ENCODE measurements at regions not wholly inside any gene's neighbourhood (a gene's known extent, or its start where the extent isn't known, plus 50 kb on each side); places are given as distances from the start of the nearest gene placed in this dataset.

DNA sequence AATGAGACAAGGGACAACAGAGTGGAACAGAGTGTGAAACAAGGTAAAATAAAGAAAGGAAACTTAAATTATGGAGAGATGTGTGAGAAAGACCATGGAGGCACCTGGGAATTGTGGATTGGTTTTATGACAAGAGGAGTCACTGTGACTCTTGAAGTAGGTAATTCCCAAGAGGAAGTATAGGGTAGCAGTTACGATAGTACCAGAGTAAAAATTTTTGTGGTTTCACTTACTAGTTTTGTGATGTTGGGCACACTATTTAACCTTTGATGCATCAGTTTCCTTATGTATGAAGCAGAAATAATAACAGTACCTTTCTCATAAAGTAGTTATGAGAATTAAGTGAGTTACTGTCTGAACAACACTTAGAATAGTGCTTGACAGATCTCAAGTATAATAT lies 267.9 kb upstream of the DPYD start:
- Histone ChIP-seq H3K27ac (ENCODE audit: poor library complexity, severe bottlenecking) (no peak overlapping the region), H3K4me3 (ENCODE audit: severe bottlenecking) (no peak overlapping the region), H3K9me3 (ENCODE audit: severe bottlenecking) (no peaks in the 10 kb centered on the region), H3K4me1 (ENCODE audit: insufficient read depth, poor library complexity, severe bottlenecking) (no peaks in the 10 kb centered on the region), H3K27me3 (ENCODE audit: insufficient read depth, poor library complexity, severe bottlenecking) (no peaks in the 10 kb centered on the region), H3K36me3 (ENCODE audit: low read depth) (no peaks in the 10 kb centered on the region)
- DNase-seq (ENCODE audit: low spot score) (no peak), ATAC-seq (ENCODE audit: low read depth) (no peak)
- TF ChIP-seq CTCF (IDR thresholded peaks at IDR 0.05; ENCODE audit: poor library complexity, severe bottlenecking) = no peak

DNA sequence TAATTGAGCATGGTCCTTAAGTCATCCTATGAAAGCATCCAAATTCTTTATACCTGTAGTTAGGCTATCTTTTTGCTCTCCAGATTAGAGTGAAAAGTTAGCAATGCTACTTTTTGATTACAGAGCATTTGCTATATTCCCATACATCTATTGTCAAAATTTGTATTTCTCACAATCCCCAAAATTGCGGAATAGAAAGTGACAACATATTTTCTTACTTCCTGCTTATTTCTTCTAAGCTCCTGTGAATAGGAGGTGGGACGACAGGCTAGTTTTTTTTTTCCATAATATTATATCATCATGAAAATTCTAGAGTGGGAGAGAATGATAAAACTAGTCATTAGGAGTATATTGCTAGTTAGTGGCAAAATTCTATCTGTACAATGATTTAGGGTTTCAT lies 264.0 kb upstream of the DPYD start:
- DNase-seq (ENCODE audit: low spot score) (no peak), ATAC-seq (ENCODE audit: low read depth) (no peak)
- Histone ChIP-seq H3K4me3 (ENCODE audit: severe bottlenecking) (no peak overlapping the region), H3K27ac (ENCODE audit: poor library complexity, severe bottlenecking) (no peak overlapping the region), H3K9me3 (ENCODE audit: severe bottlenecking) (no peaks in the 10 kb centered on the region), H3K4me1 (ENCODE audit: insufficient read depth, poor library complexity, severe bottlenecking) (no peaks in the 10 kb centered on the region), H3K36me3 (ENCODE audit: low read depth) (no peaks in the 10 kb centered on the region), H3K27me3 (ENCODE audit: insufficient read depth, poor library complexity, severe bottlenecking) (no peaks in the 10 kb centered on the region)
- TF ChIP-seq CTCF (IDR thresholded peaks at IDR 0.05; ENCODE audit: poor library complexity, severe bottlenecking) = no peak

DNA sequence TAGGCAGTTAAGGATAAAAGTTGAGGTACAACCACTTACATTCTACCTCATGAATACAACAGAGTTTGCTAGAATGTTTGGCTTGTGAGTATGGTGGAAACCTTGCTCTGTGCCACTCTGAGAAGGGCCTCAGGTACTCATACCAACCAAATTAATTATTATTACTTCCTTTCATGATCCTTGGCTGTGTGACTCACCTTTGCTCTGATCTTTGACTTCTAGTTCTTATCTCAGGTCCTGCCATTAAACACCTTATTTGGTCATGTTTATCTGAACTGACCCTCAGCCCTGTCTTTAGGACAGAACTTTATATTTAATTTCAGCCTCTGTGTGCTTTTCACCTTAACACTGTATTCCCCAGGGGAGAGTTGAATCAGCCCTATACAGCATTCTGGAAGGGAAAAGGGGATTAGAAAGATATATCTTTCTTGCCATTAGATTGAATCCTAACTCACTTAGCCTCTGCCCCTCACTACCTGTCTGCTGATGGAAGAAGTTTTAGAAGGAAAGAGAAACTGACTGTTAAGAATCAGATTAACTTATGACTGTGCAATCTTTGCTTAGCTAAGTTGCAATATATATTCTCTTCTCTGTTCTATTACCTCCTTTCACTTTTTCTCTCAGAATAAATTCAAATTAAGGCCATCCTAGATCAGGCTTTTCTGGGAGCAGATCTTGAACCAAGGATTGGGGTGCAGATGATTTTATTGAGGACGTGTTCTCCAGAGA lies 260.4 kb upstream of the DPYD start:
- no peak for TF ChIP-seq CTCF (IDR thresholded peaks at IDR 0.05; ENCODE audit: poor library complexity, severe bottlenecking)

DNA sequence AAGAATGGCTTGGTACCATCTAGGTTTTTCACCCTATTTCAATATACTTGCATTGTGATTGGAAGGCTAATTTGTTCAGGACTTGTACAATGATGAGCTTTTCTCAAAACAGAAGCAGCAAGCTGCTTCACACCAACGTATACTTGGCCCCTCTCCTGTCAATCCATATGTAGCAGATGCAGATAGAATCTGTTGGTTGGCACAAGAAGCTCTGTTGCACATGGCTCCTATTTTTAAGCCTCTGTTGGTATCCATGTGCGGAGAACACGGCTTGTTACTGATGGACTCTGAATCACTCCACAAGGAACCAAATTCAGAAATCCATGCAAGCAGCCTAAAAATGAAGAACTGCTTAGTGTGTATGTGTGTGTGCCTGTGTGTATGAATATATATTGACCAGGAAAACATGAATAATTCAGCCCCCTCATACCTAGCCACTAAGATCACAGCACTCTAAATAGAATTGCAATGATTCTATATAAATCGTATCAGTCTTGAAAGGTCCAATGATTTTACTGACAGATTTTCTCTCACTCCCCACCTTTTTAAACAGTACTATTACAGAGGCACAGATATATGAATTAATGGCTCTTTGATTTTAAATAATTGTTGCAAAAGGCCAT lies 258.4 kb upstream of the DPYD start:
- H3K9me3 ChIP-seq (ENCODE audit: severe bottlenecking) = no peaks in the 10 kb centered on the region
- no peak overlapping the region for H3K27ac ChIP-seq (ENCODE audit: poor library complexity, severe bottlenecking)
- no peak overlapping the region for H3K4me3 ChIP-seq (ENCODE audit: severe bottlenecking)
- H3K27me3 ChIP-seq (ENCODE audit: insufficient read depth, poor library complexity, severe bottlenecking) = no peaks in the 10 kb centered on the region
- no peak for TF ChIP-seq CTCF (IDR thresholded peaks at IDR 0.05; ENCODE audit: poor library complexity, severe bottlenecking)
- H3K36me3 ChIP-seq (ENCODE audit: low read depth) = no peaks in the 10 kb centered on the region
- no peak for DNase-seq (ENCODE audit: low spot score)
- no peak for ATAC-seq (ENCODE audit: low read depth)
- no peaks in the 10 kb centered on the region for H3K4me1 ChIP-seq (ENCODE audit: insufficient read depth, poor library complexity, severe bottlenecking)

More for the DNA sequence above, 260.4 kb upstream of the DPYD start:
- ATAC-seq (ENCODE audit: low read depth) = no peak
- no peaks in the 10 kb centered on the region for H3K27me3 ChIP-seq (ENCODE audit: insufficient read depth, poor library complexity, severe bottlenecking)
- no peak for DNase-seq (ENCODE audit: low spot score)
- no peaks in the 10 kb centered on the region for H3K4me1 ChIP-seq (ENCODE audit: insufficient read depth, poor library complexity, severe bottlenecking)
- H3K9me3 ChIP-seq (ENCODE audit: severe bottlenecking) = no peaks in the 10 kb centered on the region
- H3K36me3 ChIP-seq (ENCODE audit: low read depth) = no peaks in the 10 kb centered on the region
- no peak overlapping the region for H3K27ac ChIP-seq (ENCODE audit: poor library complexity, severe bottlenecking)
- H3K4me3 ChIP-seq (ENCODE audit: severe bottlenecking) = no peak overlapping the region

GRCh38 chr1:98177751-98178150 lies 256.9 kb upstream of the DPYD start:
- no peaks in the 10 kb centered on the region for H3K36me3 ChIP-seq (ENCODE audit: low read depth)
- H3K4me3 ChIP-seq (ENCODE audit: severe bottlenecking) = no peak overlapping the region
- no peaks in the 10 kb centered on the region for H3K4me1 ChIP-seq (ENCODE audit: insufficient read depth, poor library complexity, severe bottlenecking)
- DNase-seq (ENCODE audit: low spot score) (no peak), ATAC-seq (ENCODE audit: low read depth) (no peak)
- no peak overlapping the region for H3K27ac ChIP-seq (ENCODE audit: poor library complexity, severe bottlenecking)
- H3K27me3 ChIP-seq (ENCODE audit: insufficient read depth, poor library complexity, severe bottlenecking) = no peaks in the 10 kb centered on the region
- TF ChIP-seq CTCF (IDR thresholded peaks at IDR 0.05; ENCODE audit: poor library complexity, severe bottlenecking) = no peak
- H3K9me3 ChIP-seq (ENCODE audit: severe bottlenecking) = no peaks in the 10 kb centered on the region

All from RWPE2 (cell line).